WTC11 (cell line): ENCODE measurements at regions not wholly inside any gene's neighbourhood (a gene's known extent, or its start where the extent isn't known, plus 50 kb on each side); places are given as distances from the start of the nearest gene placed in this dataset.
"Not testable (repeated sequence)": the region's sequence is repeated elsewhere in the genome, so short reads cannot be mapped to it uniquely, and the experiment has no call there.

Source experiments
- ATAC-seq: fragments of 200-7000 bp; cut with Tn5 transposase; 2 replicates; pipeline ENCODE4 v1.10.0; 2021; ENCODE audit warnings: mild to moderate bottlenecking, moderate library complexity
- CTCF ChIA-PET: fragments of 300-600 bp; sonication (Branson Sonifier 250); formaldehyde crosslinking; loops from one replicate; lab custom pipeline; 2021; ENCODE audit warnings: antibody characterized with exemption; lab: Charles Lee
- POLR2A ChIA-PET: fragments of 350-600 bp; sonication (Branson Sonifier 250); formaldehyde crosslinking; loops from one replicate; lab custom pipeline; 2021; ENCODE audit warnings: antibody characterized with exemption; lab: Charles Lee
- DNase-seq: peaks from one replicate; pipeline ENCODE4 v3.0.0; 2021; ENCODE audit warnings: low spot score
- H3K27ac Mint-ChIP-seq: 2 replicates; pipeline ENCODE4 v1.8.0; 2021; ENCODE audit warnings: mixed read lengths
- H3K27me3 Mint-ChIP-seq: 2 replicates; pipeline ENCODE4 v1.8.0; 2021; ENCODE audit warnings: low read depth, mild to moderate bottlenecking, moderate library complexity, mixed read lengths
- H3K36me3 Mint-ChIP-seq: 2 replicates; pipeline ENCODE4 v1.8.0; 2021; ENCODE audit warnings: mixed read lengths
- H3K4me1 Mint-ChIP-seq: 2 replicates; pipeline ENCODE4 v1.8.0; 2022; ENCODE audit warnings: mixed read lengths
- H3K4me3 Mint-ChIP-seq: 2 replicates; pipeline ENCODE4 v1.8.0; 2021; ENCODE audit warnings: mild to moderate bottlenecking, moderate library complexity, mixed read lengths
- H3K9me3 Mint-ChIP-seq: 2 replicates; pipeline ENCODE4 v1.8.0; 2021; ENCODE audit warnings: mixed read lengths
- ARID4B ChIP-seq: sonication (generic); formaldehyde crosslinking; IDR thresholded peaks from 2 replicates; pipeline ENCODE4 v1.8.0; 2023; ENCODE audit warnings: missing genetic modification reagents, mild to moderate bottlenecking, borderline replicate concordance
- CBFB ChIP-seq: sonication (generic); formaldehyde crosslinking; IDR thresholded peaks from 2 replicates; pipeline ENCODE4 v1.8.1; 2022; ENCODE audit warnings: mild to moderate bottlenecking, low read depth, missing genetic modification reagents
- CDX4 ChIP-seq: fragments of 250-450 bp; sonication (Bioruptor Pico); IDR thresholded peaks from 2 replicates; pipeline ENCODE4 v1.9.0; 2021; ENCODE audit warnings: moderate library complexity, mild to moderate bottlenecking, inconsistent platforms, borderline replicate concordance
- CREM ChIP-seq: sonication (generic); formaldehyde crosslinking; IDR thresholded peaks from 2 replicates; pipeline ENCODE4 v1.8.1; 2022; ENCODE audit warnings: mild to moderate bottlenecking, missing genetic modification reagents, moderate library complexity
- E2F1 ChIP-seq: sonication (generic); formaldehyde crosslinking; IDR thresholded peaks from 2 replicates; pipeline ENCODE4 v1.8.0; 2022; ENCODE audit warnings: mild to moderate bottlenecking, missing genetic modification reagents
- FOXK1 ChIP-seq: sonication (generic); formaldehyde crosslinking; IDR thresholded peaks from 2 replicates; pipeline ENCODE4 v1.8.0; 2022; ENCODE audit warnings: mild to moderate bottlenecking, moderate library complexity, missing genetic modification reagents
- GTF2I ChIP-seq: fragments of 250-450 bp; sonication (Bioruptor Pico); conservative IDR thresholded peaks from 2 replicates; pipeline ENCODE4 v1.4.0; 2021; ENCODE audit warnings: mild to moderate bottlenecking
- MLX ChIP-seq: sonication (generic); formaldehyde crosslinking; IDR thresholded peaks from 2 replicates; pipeline ENCODE4 v1.8.1; 2023; ENCODE audit warnings: mild to moderate bottlenecking, missing genetic modification reagents, moderate library complexity
- NFE2L1 ChIP-seq: sonication (generic); formaldehyde crosslinking; IDR thresholded peaks from 2 replicates; pipeline ENCODE4 v1.8.1; 2023; ENCODE audit warnings: missing genetic modification reagents
- SMAD4 ChIP-seq: sonication (generic); formaldehyde crosslinking; IDR thresholded peaks from 2 replicates; pipeline ENCODE4 v1.8.0; 2022; ENCODE audit warnings: mild to moderate bottlenecking, missing genetic modification reagents
- SOX15 ChIP-seq: fragments of 250-450 bp; sonication (Bioruptor Pico); IDR thresholded peaks from 2 replicates; pipeline ENCODE4 v1.9.0; 2021; ENCODE audit warnings: mild to moderate bottlenecking
- TP53 ChIP-seq: sonication (generic); formaldehyde crosslinking; IDR thresholded peaks from 2 replicates; pipeline ENCODE4 v1.8.1; 2023; ENCODE audit warnings: mild to moderate bottlenecking, missing genetic modification reagents
- ZNF138 ChIP-seq: sonication (generic); formaldehyde crosslinking; conservative IDR thresholded peaks from 2 replicates; pipeline ENCODE4 v1.8.1; 2022; ENCODE audit warnings: mild to moderate bottlenecking, moderate library complexity, missing genetic modification reagents
- ZNF219 ChIP-seq: sonication (generic); formaldehyde crosslinking; IDR thresholded peaks from 2 replicates; pipeline ENCODE4 v1.8.0; 2023; ENCODE audit warnings: missing genetic modification reagents, mild to moderate bottlenecking, borderline replicate concordance
- ZNF423 ChIP-seq: fragments of 250-450 bp; sonication (Bioruptor Pico); IDR thresholded peaks from 2 replicates; pipeline ENCODE4 v2.1.2; 2022; ENCODE audit warnings: mild to moderate bottlenecking, moderate library complexity
- ZNF425 ChIP-seq: fragments of 250-450 bp; sonication (Bioruptor Pico); conservative IDR thresholded peaks from 2 replicates; pipeline ENCODE4 v1.9.0; 2021; ENCODE audit warnings: mild to moderate bottlenecking
- TF ChIP-seq, protein P1 (sequence below): fragments of 250-450 bp; sonication (Bioruptor Pico); IDR thresholded peaks from 2 replicates; pipeline ENCODE4 v1.9.0; 2021; ENCODE audit warnings: mild to moderate bottlenecking
- TF ChIP-seq, protein P2 (sequence below): sonication (generic); formaldehyde crosslinking; IDR thresholded peaks from 2 replicates; pipeline ENCODE4 v1.8.1; 2022; ENCODE audit warnings: low read depth, missing genetic modification reagents, borderline replicate concordance

DNA sequence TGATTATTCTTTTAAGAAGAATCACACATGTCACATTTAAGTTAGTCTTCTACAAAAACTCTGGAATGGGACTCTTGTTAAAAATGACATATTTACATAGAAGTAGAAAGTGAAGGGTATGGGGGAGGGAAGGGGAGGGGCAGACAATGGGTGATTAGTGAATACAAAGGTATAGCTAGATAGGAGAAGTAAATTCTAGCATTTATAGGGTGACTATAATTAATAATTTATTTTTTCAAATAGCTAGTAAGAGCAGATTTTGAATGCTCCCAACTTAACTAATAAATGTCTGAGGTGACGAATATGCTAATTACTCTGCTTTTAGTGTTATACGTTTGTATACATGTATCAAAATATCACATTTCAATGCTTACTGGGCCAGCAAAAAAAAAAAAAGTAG lies 59.4 kb downstream of the BLTP3B start:
- H3K4me3 Mint-ChIP-seq = no peak overlapping the region
- H3K27ac Mint-ChIP-seq = no peak overlapping the region
- TF ChIP-seq ZNF425 (CRISPR knock-in tag) (no peak), TP53 (CRISPR knock-in tag) (no peak), CBFB (no peak)
- TF ChIP-seq, protein P1, sequence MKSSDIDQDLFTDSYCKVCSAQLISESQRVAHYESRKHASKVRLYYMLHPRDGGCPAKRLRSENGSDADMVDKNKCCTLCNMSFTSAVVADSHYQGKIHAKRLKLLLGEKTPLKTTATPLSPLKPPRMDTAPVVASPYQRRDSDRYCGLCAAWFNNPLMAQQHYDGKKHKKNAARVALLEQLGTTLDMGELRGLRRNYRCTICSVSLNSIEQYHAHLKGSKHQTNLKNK (CRISPR knock-in tag) = no peak
- POLR2A ChIA-PET = no interaction called here
- CTCF ChIA-PET = no interaction called here
- DNase-seq = no peak
- H3K27me3 Mint-ChIP-seq = no peaks in the 10 kb centered on the region; the same call in 1 of the 2 replicates
- H3K9me3 Mint-ChIP-seq = peaks cover 41% of the 10 kb centered on the region
- H3K4me1 Mint-ChIP-seq = no peaks in the 10 kb centered on the region
- H3K36me3 Mint-ChIP-seq = peaks cover 52% of the 10 kb centered on the region
- no peak for ATAC-seq

DNA sequence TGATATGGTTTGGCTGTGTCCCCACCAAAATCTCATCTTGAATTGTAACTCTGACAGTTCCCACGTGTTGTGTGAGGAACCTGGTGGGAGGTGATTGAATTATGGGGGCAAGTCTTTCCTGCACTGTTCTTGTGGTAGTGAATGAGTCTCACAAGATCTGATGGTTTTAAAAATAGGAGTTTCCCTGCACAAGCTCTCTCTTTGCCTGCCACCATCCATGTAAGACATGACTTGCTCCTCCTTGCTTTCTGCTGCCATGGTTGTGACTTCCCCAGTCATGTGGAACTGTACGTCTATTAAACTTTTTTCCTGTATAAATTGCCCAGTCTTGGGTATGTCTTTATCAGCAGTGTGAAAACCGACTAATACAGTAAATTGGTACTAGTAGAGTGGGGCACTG lies 63.9 kb downstream of the BLTP3B start:
- Mint-ChIP-seq H3K27ac (peak overlapping the region; percentile 10; the same call in 1 of the 2 replicates), H3K9me3 (peaks cover 44% of the 10 kb centered on the region), H3K36me3 (peaks cover 56% of the 10 kb centered on the region)
- H3K4me3 Mint-ChIP-seq, DNase-seq, ATAC-seq, CTCF ChIA-PET, H3K4me1 Mint-ChIP-seq, H3K27me3 Mint-ChIP-seq, POLR2A ChIA-PET: not testable (repeated sequence)

- no peak for DNase-seq
- ChIA-PET CTCF (no interaction called here), POLR2A (interaction anchor here (0.6 kb wide), 1 partner anchor 338 kb away, joined by 6 read pairs; no protein-coding TSS in a partner anchor)
- peaks cover 45% of the 10 kb centered on the region for H3K36me3 Mint-ChIP-seq
- no peak for TF ChIP-seq TP53 (CRISPR knock-in tag)
- no peak for TF ChIP-seq SOX15
- no peak for TF ChIP-seq FOXK1
- TF ChIP-seq, protein P2, sequence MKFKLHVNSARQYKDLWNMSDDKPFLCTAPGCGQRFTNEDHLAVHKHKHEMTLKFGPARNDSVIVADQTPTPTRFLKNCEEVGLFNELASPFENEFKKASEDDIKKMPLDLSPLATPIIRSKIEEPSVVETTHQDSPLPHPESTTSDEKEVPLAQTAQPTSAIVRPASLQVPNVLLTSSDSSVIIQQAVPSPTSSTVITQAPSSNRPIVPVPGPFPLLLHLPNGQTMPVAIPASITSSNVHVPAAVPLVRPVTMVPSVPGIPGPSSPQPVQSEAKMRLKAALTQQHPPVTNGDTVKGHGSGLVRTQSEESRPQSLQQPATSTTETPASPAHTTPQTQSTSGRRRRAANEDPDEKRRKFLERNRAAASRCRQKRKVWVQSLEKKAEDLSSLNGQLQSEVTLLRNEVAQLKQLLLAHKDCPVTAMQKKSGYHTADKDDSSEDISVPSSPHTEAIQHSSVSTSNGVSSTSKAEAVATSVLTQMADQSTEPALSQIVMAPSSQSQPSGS (CRISPR knock-in tag) = no peak
- TF ChIP-seq GTF2I (CRISPR knock-in tag) = no peak
- no peak for TF ChIP-seq ARID4B (CRISPR knock-in tag)
- TF ChIP-seq NFE2L1 (CRISPR knock-in tag) = no peak
- no peak for TF ChIP-seq ZNF423 (CRISPR knock-in tag)
- TF ChIP-seq, all 79 proteins: peak for 0
- no peaks in the 10 kb centered on the region; the same call in 1 of the 2 replicates for H3K27me3 Mint-ChIP-seq
- ATAC-seq = no peak
- H3K4me1 Mint-ChIP-seq = no peaks in the 10 kb centered on the region
- H3K4me3 Mint-ChIP-seq = no peak overlapping the region
- H3K27ac Mint-ChIP-seq = no peak overlapping the region
- H3K9me3 Mint-ChIP-seq = peaks cover 42% of the 10 kb centered on the region
Measured at GRCh38 chr12:100077367-100077766, 65.3 kb downstream of the BLTP3B start.

DNA sequence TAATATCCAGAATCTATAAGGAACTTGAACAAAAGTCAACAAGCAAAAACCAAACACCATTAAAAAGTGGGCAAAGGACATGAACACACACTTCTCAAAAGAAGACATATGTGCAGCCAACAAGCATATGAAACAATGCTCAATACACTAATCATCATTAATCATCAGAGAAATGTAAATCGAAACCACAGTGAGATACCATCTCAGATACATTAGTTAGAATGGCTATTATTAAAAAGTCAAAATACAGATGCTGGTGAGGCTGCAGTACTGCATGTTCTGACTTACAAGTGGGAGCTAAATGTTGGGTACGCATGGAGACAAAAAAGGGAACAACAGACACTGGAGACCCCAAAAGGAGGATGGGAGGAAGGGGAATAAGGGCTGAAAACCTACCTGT lies 67.1 kb downstream of the BLTP3B start:
- no peak for ATAC-seq
- H3K36me3 Mint-ChIP-seq = peaks cover 28% of the 10 kb centered on the region
- CTCF ChIA-PET = no interaction called here
- TF ChIP-seq SMAD4 (CRISPR knock-in tag) = no peak
- TF ChIP-seq ZNF138 (CRISPR knock-in tag) = no peak
- no peak for TF ChIP-seq ZNF219
- TF ChIP-seq E2F1 = no peak
- no peak for TF ChIP-seq CREM (CRISPR knock-in tag)
- no peak for TF ChIP-seq CDX4 (CRISPR knock-in tag)
- TF ChIP-seq, protein P1 (CRISPR knock-in tag) = no peak
- TF ChIP-seq MLX (CRISPR knock-in tag) = no peak
- no peak for TF ChIP-seq TP53 (CRISPR knock-in tag)

More for the DNA sequence above, 67.1 kb downstream of the BLTP3B start:
- no peak overlapping the region for H3K27ac Mint-ChIP-seq
- H3K4me3 Mint-ChIP-seq = no peak overlapping the region
- no peaks in the 10 kb centered on the region for H3K4me1 Mint-ChIP-seq
- H3K9me3 Mint-ChIP-seq = peaks cover 24% of the 10 kb centered on the region
- DNase-seq = no peak
- POLR2A ChIA-PET = no interaction called here
- no peaks in the 10 kb centered on the region for H3K27me3 Mint-ChIP-seq
